Brain microvascular endothelial cell (primary cell): ENCODE measurements at regions not wholly inside any gene's neighbourhood (a gene's known extent, or its start where the extent isn't known, plus 50 kb on each side); places are given as distances from the start of the nearest gene placed in this dataset.
A peak's percentile ranks its signal among the peaks of the same experiment; 100 is the strongest.

ENCODE experiments used
- DNase-seq: peaks from one replicate; pipeline ENCODE4 v3.0.0-alpha.2; 2020
- H3K27ac ChIP-seq: fragments of 250-450 bp; sonication (Bioruptor Pico); 2 replicates; pipeline ENCODE4 v1.5.1; 2020; ENCODE audit warnings: mild to moderate bottlenecking, moderate library complexity
- H3K27me3 ChIP-seq: fragments of 250-450 bp; sonication (Bioruptor Pico); replicated peaks from 2 replicates; pipeline ENCODE4 v1.5.1; 2020; ENCODE audit warnings: mild to moderate bottlenecking
- H3K36me3 ChIP-seq: fragments of 250-450 bp; sonication (Bioruptor Pico); replicated peaks from 2 replicates; pipeline ENCODE4 v1.5.1; 2020; ENCODE audit warnings: mild to moderate bottlenecking
- H3K4me3 ChIP-seq: 2 replicates; pipeline ENCODE4 v1.5.1; 2011; ENCODE audit warnings: low read depth, mild to moderate bottlenecking, control low read depth, low read length, moderate library complexity
- in situ Hi-C: cut with HindIII; loops from 2 replicates; pipeline ENCODE4 v1.10.0; 2017; ENCODE audit warnings: low sequenced_read_pairs, low pct_ligation_motif_present
- TF ChIP-seq, protein P1 (sequence below): IDR thresholded peaks from 2 replicates; pipeline ENCODE4 v1.5.1; 2011; ENCODE audit warnings: low read depth, mild to moderate bottlenecking, moderate library complexity, low read length, control low read depth, inconsistent platforms; ENCODE audit errors: missing control alignments

DNA sequence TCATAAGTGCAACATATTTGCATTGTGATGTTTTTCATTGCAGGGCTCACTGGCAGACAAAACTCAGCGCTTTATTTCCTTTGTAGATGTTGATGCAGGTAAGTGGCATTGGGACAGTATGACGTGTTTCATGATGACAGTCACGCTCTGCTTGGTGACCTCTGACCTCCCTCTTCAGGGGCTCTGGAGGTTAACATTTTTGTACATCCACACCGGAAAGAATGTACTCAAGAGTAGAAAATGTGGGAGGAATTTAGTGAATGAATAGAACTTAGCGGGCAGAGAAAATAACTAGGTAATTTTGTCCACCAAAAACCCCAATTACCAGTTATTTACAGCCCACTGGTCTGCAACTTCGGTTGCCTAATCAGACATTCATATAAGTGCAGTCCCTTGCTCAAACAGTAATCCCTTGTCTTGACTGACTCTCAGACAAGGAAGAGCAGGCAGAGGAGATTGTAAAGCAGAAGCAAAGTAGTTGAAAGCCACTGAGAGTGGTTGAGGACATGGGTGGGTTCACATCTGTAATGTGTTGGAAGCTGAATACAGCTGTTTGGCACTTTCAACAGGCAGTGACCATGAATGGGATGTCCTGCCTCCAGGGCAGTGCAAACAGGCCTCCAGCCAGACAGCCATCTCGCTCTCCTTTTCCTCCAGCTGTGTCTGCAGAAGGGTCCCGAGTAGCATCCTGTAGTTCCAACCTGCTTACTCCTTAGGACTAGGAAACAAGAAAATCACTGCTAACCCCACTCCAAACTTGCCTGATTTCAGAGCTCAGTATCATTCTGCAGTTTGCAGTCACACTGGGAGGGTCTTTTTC, 188.9 kb downstream of the NRIP1 start:
- H3K4me3 ChIP-seq: no peak overlapping the region
- DNase-seq: no peak
- peak overlapping the region; percentile 37 for H3K27ac ChIP-seq
- TF ChIP-seq, protein P1, sequence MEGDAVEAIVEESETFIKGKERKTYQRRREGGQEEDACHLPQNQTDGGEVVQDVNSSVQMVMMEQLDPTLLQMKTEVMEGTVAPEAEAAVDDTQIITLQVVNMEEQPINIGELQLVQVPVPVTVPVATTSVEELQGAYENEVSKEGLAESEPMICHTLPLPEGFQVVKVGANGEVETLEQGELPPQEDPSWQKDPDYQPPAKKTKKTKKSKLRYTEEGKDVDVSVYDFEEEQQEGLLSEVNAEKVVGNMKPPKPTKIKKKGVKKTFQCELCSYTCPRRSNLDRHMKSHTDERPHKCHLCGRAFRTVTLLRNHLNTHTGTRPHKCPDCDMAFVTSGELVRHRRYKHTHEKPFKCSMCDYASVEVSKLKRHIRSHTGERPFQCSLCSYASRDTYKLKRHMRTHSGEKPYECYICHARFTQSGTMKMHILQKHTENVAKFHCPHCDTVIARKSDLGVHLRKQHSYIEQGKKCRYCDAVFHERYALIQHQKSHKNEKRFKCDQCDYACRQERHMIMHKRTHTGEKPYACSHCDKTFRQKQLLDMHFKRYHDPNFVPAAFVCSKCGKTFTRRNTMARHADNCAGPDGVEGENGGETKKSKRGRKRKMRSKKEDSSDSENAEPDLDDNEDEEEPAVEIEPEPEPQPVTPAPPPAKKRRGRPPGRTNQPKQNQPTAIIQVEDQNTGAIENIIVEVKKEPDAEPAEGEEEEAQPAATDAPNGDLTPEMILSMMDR: no peak
- no peaks in the 10 kb centered on the region for H3K36me3 ChIP-seq
- in situ Hi-C loops: no loop called here
- no peaks in the 10 kb centered on the region for H3K27me3 ChIP-seq

DNA sequence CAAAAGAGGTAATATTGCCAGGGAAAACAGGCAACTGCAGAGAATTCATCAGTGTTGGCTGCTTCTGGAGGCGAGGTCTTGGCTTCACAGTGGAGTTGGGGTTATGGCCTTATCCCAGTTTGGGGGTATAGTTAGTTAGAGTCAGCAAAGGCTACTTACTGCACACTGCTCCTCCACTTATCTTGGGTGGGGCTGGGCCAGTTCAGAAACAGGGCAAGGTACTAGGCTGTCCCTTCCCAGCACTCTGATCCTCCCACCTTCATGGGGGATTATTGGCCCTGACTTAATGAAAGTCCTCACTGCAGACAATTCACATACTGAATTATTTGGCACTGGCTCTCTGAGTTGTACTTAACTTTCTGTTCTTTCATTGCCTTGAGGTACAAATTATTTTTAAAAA, 189.6 kb downstream of the NRIP1 start:
- Histone ChIP-seq H3K36me3 (no peaks in the 10 kb centered on the region), H3K4me3 (no peak overlapping the region), H3K27ac (peak overlapping the region; percentile 3), H3K27me3 (no peaks in the 10 kb centered on the region)
- no peak for DNase-seq
- TF ChIP-seq, protein P1: no peak
- in situ Hi-C loops: no loop called here

DNA sequence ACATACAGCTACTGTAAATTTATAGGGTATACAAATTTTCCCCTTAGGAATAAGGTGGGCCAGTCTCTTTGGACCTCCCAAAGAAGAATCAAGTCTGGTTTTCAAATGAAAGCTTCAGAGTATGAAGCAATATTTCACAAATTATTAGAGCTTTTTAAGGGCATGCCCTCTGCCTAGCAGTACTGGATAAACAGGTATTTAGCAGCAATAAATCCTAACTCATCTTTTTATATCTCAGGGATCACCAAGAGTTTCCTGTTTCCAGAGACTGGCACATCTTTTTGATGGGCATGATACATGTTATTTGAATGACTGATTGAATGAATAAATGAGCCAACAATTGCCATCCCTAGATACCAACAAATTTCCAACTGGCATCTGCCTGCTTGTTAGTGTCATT, 190.4 kb downstream of the NRIP1 start:
- TF ChIP-seq, protein P1: no peak
- no peak for DNase-seq
- in situ Hi-C loops: no loop called here
- Histone ChIP-seq H3K4me3 (no peak overlapping the region), H3K27ac (no peak overlapping the region), H3K27me3 (no peaks in the 10 kb centered on the region), H3K36me3 (no peaks in the 10 kb centered on the region)

DNA sequence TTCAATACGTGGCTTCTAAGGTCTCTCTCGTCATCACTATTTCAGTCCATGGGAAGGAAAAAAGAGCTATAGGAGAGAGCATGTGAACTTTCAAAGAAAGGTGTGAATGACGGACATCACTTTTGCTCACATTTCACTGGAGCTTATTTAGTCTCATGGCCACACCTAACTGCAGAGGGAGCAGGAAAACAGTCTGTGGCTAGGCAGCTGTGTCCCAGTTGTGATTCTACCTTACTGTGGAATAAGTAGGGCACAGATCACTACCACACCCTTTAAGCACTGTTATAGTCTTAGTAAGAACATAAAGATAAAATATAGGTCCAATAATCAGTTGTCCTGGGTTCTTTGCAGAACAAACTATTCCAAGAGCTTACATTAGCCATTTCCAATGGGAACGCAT, 192.9 kb downstream of the NRIP1 start:
- no peak overlapping the region for H3K4me3 ChIP-seq
- no peaks in the 10 kb centered on the region for H3K27me3 ChIP-seq
- TF ChIP-seq, protein P1: no peak
- no peak for DNase-seq
- no peak overlapping the region for H3K27ac ChIP-seq
- no peaks in the 10 kb centered on the region for H3K36me3 ChIP-seq
- in situ Hi-C loops: no loop called here

DNA sequence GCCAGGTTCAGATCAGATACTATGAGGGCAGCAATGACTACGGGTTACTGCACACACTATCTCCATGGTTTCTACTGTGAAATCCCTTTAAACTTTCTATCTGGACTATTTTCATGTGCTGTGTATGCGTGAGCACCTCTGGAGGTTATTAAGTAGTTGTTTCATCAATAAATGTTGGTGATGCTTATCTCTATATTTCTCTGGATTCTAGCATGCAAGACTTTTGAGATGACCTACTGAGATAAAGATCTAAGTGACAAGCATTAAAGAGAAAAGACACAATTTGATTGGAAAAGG, 194.0 kb downstream of the NRIP1 start:
- no peak for DNase-seq
- H3K4me3 ChIP-seq: no peak overlapping the region
- TF ChIP-seq, protein P1: no peak
- in situ Hi-C loops: no loop called here
- no peaks in the 10 kb centered on the region for H3K36me3 ChIP-seq
- H3K27me3 ChIP-seq: no peaks in the 10 kb centered on the region
- no peak overlapping the region for H3K27ac ChIP-seq
